ENCODE measurements at regions not wholly inside any gene's neighbourhood (a gene's known extent, or its start where the extent isn't known, plus 50 kb on each side); places are given as distances from the start of the nearest gene placed in this dataset.

DNA sequence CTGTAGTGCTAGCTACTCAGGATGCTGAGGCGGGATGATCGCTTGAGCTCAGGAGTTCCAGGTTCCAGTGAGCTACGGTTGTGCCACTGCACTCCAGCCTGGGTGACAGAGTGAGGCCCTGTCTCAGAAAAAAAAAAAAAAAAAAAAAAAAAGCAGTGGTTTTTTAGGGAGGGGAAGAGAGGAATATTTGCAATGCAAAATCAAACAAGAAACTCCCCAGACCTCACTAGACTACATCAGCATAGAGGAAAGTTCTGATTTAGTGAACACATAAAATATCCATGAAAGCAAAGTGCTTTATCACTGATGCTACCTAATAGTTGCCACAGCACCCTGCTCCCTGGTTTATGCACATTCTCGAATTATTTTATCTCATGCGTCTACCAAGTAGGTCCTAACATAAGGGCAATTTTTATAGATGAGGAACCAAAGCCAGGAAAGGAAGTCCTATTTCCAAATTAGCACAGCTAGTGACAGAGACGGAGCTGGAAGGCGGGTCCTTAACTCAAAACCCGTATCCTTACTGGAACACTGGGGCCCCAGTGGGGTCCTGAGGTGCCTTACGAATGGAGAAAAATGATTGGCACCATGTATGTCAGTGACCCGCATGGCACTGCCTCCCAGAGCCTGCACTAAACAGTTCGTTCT, 50.7 kb upstream of the GPR157 start:
- TF ChIP-seq POLR2AphosphoS5 (IDR thresholded peaks at IDR 0.05): no peak
- TF ChIP-seq POLR2A (IDR thresholded peaks at IDR 0.05): no peak
- TF ChIP-seq, protein P1, sequence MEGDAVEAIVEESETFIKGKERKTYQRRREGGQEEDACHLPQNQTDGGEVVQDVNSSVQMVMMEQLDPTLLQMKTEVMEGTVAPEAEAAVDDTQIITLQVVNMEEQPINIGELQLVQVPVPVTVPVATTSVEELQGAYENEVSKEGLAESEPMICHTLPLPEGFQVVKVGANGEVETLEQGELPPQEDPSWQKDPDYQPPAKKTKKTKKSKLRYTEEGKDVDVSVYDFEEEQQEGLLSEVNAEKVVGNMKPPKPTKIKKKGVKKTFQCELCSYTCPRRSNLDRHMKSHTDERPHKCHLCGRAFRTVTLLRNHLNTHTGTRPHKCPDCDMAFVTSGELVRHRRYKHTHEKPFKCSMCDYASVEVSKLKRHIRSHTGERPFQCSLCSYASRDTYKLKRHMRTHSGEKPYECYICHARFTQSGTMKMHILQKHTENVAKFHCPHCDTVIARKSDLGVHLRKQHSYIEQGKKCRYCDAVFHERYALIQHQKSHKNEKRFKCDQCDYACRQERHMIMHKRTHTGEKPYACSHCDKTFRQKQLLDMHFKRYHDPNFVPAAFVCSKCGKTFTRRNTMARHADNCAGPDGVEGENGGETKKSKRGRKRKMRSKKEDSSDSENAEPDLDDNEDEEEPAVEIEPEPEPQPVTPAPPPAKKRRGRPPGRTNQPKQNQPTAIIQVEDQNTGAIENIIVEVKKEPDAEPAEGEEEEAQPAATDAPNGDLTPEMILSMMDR (IDR thresholded peaks at IDR 0.05 in 8 of 11, conservative IDR thresholded peaks at IDR 0.05 in 3 of 11): peak in 1 of 11 experiments; percentile 10
- intact Hi-C loops (cut with DNase I; ENCODE audit: low total_unique reads): no loop called here
- peaks cover 0 to 4% (median 0%) of the 10 kb centered on the region in 6 donors for H3K36me3 ChIP-seq
- peak overlapping the region in 1 of 8 donors; percentile 79 for H3K4me3 ChIP-seq
- no peak for DNase-seq
- no peaks in the 10 kb centered on the region for H3K9me3 ChIP-seq
- peak overlapping the region in 4 of 8 donors; percentile 37 to 70 (median 54) for H3K27ac ChIP-seq
- WGBS, 5 donors: 65 to 82% (median 75%) methylated on average over 11 of the region's 11 CpGs
- H3K27me3 ChIP-seq (replicated peaks in 1 of 7): peaks cover 4 to 39% (median 23%) of the 10 kb centered on the region in 7 donors
- peaks cover 9 to 55% (median 37%) of the 10 kb centered on the region in 6 donors for H3K4me1 ChIP-seq

DNA sequence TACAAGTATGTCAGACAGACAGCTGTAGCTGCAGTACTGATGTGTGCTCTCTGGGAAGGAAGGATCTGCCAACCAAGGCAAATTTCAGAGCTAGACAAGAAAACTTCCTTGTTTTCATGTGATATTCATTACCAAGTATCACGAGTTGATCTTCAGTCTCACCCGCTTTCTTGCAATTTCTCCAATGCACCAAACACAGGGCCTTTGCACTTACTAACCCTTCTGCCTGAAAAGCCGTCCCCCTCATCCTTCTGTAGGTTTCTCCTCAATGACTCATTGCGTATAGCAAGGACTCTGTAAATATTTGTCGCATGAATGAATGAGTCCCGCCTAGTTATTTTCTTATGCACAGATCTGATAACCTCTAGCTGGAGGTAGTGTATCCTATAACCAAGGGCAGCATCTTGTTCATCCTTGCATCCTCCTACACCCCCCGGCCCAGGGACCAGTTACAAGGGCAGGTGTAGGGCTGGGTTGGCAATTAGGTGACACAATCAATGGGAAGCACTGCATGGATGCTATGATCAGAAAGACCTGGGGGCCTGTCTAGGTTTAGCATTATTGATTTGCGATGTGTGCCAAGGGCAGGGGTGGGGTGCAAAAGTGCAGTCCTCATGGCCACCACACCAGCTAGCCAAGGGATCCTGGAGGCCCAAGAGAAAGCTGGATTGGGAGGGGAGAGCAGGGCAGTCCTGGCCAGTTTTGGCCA, 51.4 kb upstream of the GPR157 start:
- DNase-seq: no peak
- no peaks in the 10 kb centered on the region for H3K9me3 ChIP-seq
- H3K27me3 ChIP-seq (replicated peaks in 1 of 7): peaks cover 4 to 39% (median 23%) of the 10 kb centered on the region in 7 donors
- peak overlapping the region in 4 of 8 donors; percentile 39 to 70 (median 60) for H3K27ac ChIP-seq
- 84 to 94% (median 86%) methylated on average over 8 of the region's 8 CpGs for WGBS, 5 donors
- intact Hi-C loops (cut with DNase I; ENCODE audit: low total_unique reads): no loop called here
- peaks cover 9 to 55% (median 37%) of the 10 kb centered on the region in 6 donors for H3K4me1 ChIP-seq
- H3K4me3 ChIP-seq: peak overlapping the region in 1 of 8 donors; percentile 79
- peaks cover 0 to under 1% (median 0%) of the 10 kb centered on the region in 6 donors for H3K36me3 ChIP-seq
- TF ChIP-seq, protein P1 (IDR thresholded peaks at IDR 0.05 in 8 of 11, conservative IDR thresholded peaks at IDR 0.05 in 3 of 11): no peak
- TF ChIP-seq POLR2A (IDR thresholded peaks at IDR 0.05) (no peak), POLR2AphosphoS5 (IDR thresholded peaks at IDR 0.05) (no peak)

DNA sequence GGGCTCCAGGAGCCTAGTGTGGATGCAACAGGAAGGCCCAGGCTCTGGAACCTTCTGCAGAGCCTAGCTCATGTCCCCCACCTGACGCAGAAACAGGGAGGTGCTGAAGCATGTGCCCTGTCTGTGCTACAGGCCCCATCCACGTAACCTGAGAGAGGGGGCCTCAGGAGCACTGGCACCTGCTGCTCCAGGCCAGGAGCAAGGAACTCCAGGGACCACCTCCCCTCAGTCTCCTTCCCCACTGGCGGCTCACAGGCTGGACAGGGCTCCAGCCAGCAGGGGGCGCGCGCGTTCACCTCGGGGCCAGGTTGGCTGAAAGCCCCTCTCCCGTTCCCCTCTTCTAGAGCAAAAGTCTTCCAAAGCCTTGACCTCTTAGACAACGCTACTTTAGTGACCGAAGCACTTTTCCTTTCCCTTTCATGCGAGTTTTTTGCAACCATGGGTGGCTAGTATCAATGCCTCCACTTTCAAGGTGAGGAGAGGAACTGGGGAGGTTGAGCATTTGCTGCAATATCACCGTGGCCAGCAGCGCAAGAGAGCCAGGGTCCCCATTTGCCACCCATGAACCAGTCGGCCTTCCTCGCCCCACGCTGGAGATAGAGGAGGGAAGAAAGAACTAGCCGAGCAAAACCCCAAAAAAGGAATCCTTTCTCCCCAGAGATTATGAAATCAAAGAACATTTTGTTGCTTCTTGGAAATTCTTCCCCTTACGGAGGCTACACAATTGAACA, 52.4 kb upstream of the GPR157 start:
- peak; percentile 92 for DNase-seq
- TF ChIP-seq POLR2A (IDR thresholded peaks at IDR 0.05): no peak
- TF ChIP-seq POLR2AphosphoS5 (IDR thresholded peaks at IDR 0.05): peak in 2 of 3 donors; percentile 38 to 58
- TF ChIP-seq, protein P1 (IDR thresholded peaks at IDR 0.05 in 8 of 11, conservative IDR thresholded peaks at IDR 0.05 in 3 of 11): peak; percentile 66 to 96 (median 93)
- Histone ChIP-seq H3K27ac (peak overlapping the region in 5 of 8 donors; percentile 43 to 70 (median 52)), H3K36me3 (no peaks in the 10 kb centered on the region), H3K4me1 (peaks cover 9 to 55% (median 37%) of the 10 kb centered on the region in 6 donors), H3K4me3 (peak overlapping the region; percentile 51 to 79 (median 61)), H3K27me3 (replicated peaks in 1 of 7) (peaks cover 4 to 39% (median 23%) of the 10 kb centered on the region in 7 donors), H3K9me3 (no peaks in the 10 kb centered on the region)
- 4 to 14% (median 12%) methylated on average over 12 to 19 of the region's 19 CpGs for WGBS, 5 donors
- intact Hi-C loops (cut with DNase I; ENCODE audit: low total_unique reads): no loop called here

All from spleen (tissue), 11 donors.